Activated CD4-positive, CD25-positive, alpha-beta regulatory T cell (primary cell): ENCODE measurements at regions not wholly inside any gene's neighbourhood (a gene's known extent, or its start where the extent isn't known, plus 50 kb on each side); places are given as distances from the start of the nearest gene placed in this dataset.

Source experiments
- DNase-seq, 4 experiments: peaks; one replicate each; lab custom pipeline; 2025; lab: John Stamatoyannopoulos, UW

GRCh38 chr2:23286758-23287704 lies 97.9 kb upstream of the KLHL29 start:
- no peak for DNase-seq

GRCh38 chr2:23289671-23290070 lies 95.3 kb upstream of the KLHL29 start:
- DNase-seq = no peak

GRCh38 chr2:23291239-23291638 lies 93.7 kb upstream of the KLHL29 start:
- DNase-seq = no peak

- DNase-seq = no peak
Measured at GRCh38 chr2:23292024-23292423, 93.0 kb upstream of the KLHL29 start.

- DNase-seq = no peak
Measured at GRCh38 chr2:23293063-23293462, 91.9 kb upstream of the KLHL29 start.

- DNase-seq = no peak
Measured at GRCh38 chr2:23293731-23294130, 91.2 kb upstream of the KLHL29 start.

GRCh38 chr2:23294238-23294637 lies 90.7 kb upstream of the KLHL29 start:
- DNase-seq = no peak

GRCh38 chr2:23296691-23297090 lies 88.3 kb upstream of the KLHL29 start:
- no peak for DNase-seq

GRCh38 chr2:23297112-23297511 lies 87.9 kb upstream of the KLHL29 start:
- no peak for DNase-seq

GRCh38 chr2:23298551-23298950 lies 86.4 kb upstream of the KLHL29 start:
- no peak for DNase-seq

- DNase-seq = no peak
Measured at GRCh38 chr2:23299476-23300195, 85.3 kb upstream of the KLHL29 start.

GRCh38 chr2:23301136-23301535 lies 83.8 kb upstream of the KLHL29 start:
- no peak for DNase-seq

- no peak for DNase-seq
Measured at GRCh38 chr2:23302591-23302990, 82.4 kb upstream of the KLHL29 start.

- DNase-seq = no peak
Measured at GRCh38 chr2:23306401-23306800, 78.6 kb upstream of the KLHL29 start.

- DNase-seq = no peak
Measured at GRCh38 chr2:23311186-23311585, 73.8 kb upstream of the KLHL29 start.

- no peak for DNase-seq
Measured at GRCh38 chr2:23312996-23313606, 71.9 kb upstream of the KLHL29 start.

GRCh38 chr2:23314687-23315086 lies 70.3 kb upstream of the KLHL29 start:
- no peak for DNase-seq

GRCh38 chr2:23320058-23320457 lies 64.9 kb upstream of the KLHL29 start:
- DNase-seq = no peak

- DNase-seq = no peak
Measured at GRCh38 chr2:23321751-23322150, 63.2 kb upstream of the KLHL29 start.

- no peak for DNase-seq
Measured at GRCh38 chr2:23322567-23323197, 62.3 kb upstream of the KLHL29 start.

GRCh38 chr2:23323198-23323916 lies 61.6 kb upstream of the KLHL29 start:
- DNase-seq = no peak
